Activated T-helper 2 cell treated with anti-CD3 and anti-CD28 coated beads, Interferon-gamma antibody, Interleukin-2, Interleukin-4, amounts not matched to agents 10 μg/mL and 5 μg/mL and 100 μg/mL, durations not matched to agents 14 hours and 24 hours and 36 hours (primary cell): ENCODE measurements at regions not wholly inside any gene's neighbourhood (a gene's known extent, or its start where the extent isn't known, plus 50 kb on each side); places are given as distances from the start of the nearest gene placed in this dataset.
"Not testable (repeated sequence)": the region's sequence is repeated elsewhere in the genome, so short reads cannot be mapped to it uniquely, and the experiment has no call there.

Experiments used
- DNase-seq: peaks from one replicate; pipeline ENCODE4 v3.0.0; 2021; ENCODE audit warnings: low spot score
- H3K27ac Mint-ChIP-seq: one replicate; pipeline ENCODE4 v1.8.0; 2021; ENCODE audit warnings: mixed read lengths
- H3K27me3 Mint-ChIP-seq: one replicate; pipeline ENCODE4 v1.8.0; 2021; ENCODE audit warnings: low read depth, mixed read lengths
- H3K36me3 Mint-ChIP-seq: one replicate; pipeline ENCODE4 v1.8.0; 2021; ENCODE audit warnings: low read depth, mixed read lengths
- H3K4me1 Mint-ChIP-seq: one replicate; pipeline ENCODE4 v1.8.0; 2021; ENCODE audit warnings: low read depth, mixed read lengths
- H3K4me3 Mint-ChIP-seq: one replicate; pipeline ENCODE4 v1.8.0; 2021; ENCODE audit warnings: low read depth, mild to moderate bottlenecking, moderate library complexity, mixed read lengths
- H3K9me3 Mint-ChIP-seq: one replicate; pipeline ENCODE4 v1.8.0; 2021; ENCODE audit warnings: mixed read lengths
- intact Hi-C: fragments of 100-400 bp; cut with micrococcal nuclease; formaldehyde crosslinking; loops from one replicate; pipeline ENCODE4 v1.15.1; 2023

- intact Hi-C loops = no loop called here
- H3K4me1 Mint-ChIP-seq = no peaks in the 10 kb centered on the region
- no peaks in the 10 kb centered on the region for H3K9me3 Mint-ChIP-seq
- H3K27ac Mint-ChIP-seq = no peak overlapping the region
- no peaks in the 10 kb centered on the region for H3K36me3 Mint-ChIP-seq
- H3K4me3 Mint-ChIP-seq = no peak overlapping the region
- DNase-seq = no peak
- H3K27me3 Mint-ChIP-seq = peaks cover 11% of the 10 kb centered on the region
Observed at GRCh38 chr9:27801545-27801944, 228.3 kb upstream of the C9orf72 start.

DNA sequence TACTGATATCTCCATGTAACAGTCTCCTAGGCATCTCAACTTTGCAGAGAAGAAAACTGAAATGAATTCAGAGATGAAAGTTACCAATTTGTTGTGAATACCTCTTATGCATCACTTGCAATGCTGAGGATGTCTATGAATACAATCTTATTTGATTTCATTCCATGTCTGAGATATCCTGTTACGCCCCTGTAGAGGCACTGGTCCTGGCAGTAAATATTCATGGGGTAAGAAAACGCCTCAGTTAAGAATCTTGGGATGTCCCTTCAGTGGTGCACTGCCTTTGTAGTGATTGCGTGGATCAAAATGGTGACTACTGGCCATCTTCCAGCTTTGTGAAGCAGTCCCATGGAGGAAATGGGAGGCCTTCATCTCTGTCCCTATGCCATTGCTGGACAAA, 229.1 kb upstream of the C9orf72 start:
- intact Hi-C loops = no loop called here
- Mint-ChIP-seq H3K27me3 (peaks cover 11% of the 10 kb centered on the region), H3K27ac (no peak overlapping the region), H3K4me3 (no peak overlapping the region), H3K4me1 (no peaks in the 10 kb centered on the region), H3K36me3 (no peaks in the 10 kb centered on the region), H3K9me3 (no peaks in the 10 kb centered on the region)
- DNase-seq = no peak

GRCh38 chr9:27808864-27809263, 235.6 kb upstream of the C9orf72 start:
- no peaks in the 10 kb centered on the region for H3K36me3 Mint-ChIP-seq

GRCh38 chr9:27817747-27818146, 244.5 kb upstream of the C9orf72 start:
- Mint-ChIP-seq H3K36me3 (no peaks in the 10 kb centered on the region), H3K4me3 (no peak overlapping the region), H3K4me1 (no peaks in the 10 kb centered on the region), H3K27ac (no peak overlapping the region), H3K9me3 (no peaks in the 10 kb centered on the region), H3K27me3 (peaks cover 4% of the 10 kb centered on the region)
- no peak for DNase-seq
- intact Hi-C loops = no loop called here

More at GRCh38 chr9:27808864-27809263, 235.6 kb upstream of the C9orf72 start:
- no peak for DNase-seq
- H3K27ac Mint-ChIP-seq = no peak overlapping the region
- H3K4me3 Mint-ChIP-seq = no peak overlapping the region
- no peaks in the 10 kb centered on the region for H3K9me3 Mint-ChIP-seq
- intact Hi-C loops = no loop called here
- H3K27me3 Mint-ChIP-seq = peaks cover 4% of the 10 kb centered on the region
- H3K4me1 Mint-ChIP-seq = no peaks in the 10 kb centered on the region

GRCh38 chr9:27818348-27818747, 245.1 kb upstream of the C9orf72 start:
- H3K4me1 Mint-ChIP-seq = no peaks in the 10 kb centered on the region
- peaks cover 4% of the 10 kb centered on the region for H3K27me3 Mint-ChIP-seq
- no peaks in the 10 kb centered on the region for H3K9me3 Mint-ChIP-seq
- H3K27ac Mint-ChIP-seq = no peak overlapping the region
- intact Hi-C loops = no loop called here
- no peak for DNase-seq
- H3K36me3 Mint-ChIP-seq = no peaks in the 10 kb centered on the region
- no peak overlapping the region for H3K4me3 Mint-ChIP-seq

DNA sequence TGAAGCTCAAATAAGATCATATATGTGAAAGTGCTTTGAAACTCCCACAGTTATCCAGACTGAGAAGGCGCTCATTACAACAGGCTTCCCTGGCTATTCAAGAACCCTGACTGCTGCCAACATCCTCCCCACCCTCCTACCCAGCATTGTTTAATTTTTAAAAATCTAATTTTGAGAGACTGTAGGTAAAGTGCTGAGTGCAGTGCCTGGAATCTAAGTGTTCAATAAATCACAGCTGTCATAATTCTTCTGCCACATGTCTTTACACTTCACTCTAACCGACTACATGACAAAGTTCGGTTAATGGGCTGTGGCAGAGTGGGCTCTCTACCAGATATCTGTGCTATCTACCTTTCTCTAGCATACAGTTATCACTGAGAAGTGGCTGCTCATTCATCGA, 255.6 kb upstream of the C9orf72 start:
- H3K27me3 Mint-ChIP-seq = no peaks in the 10 kb centered on the region
- no peak overlapping the region for H3K4me3 Mint-ChIP-seq
- no peak for DNase-seq
- no peaks in the 10 kb centered on the region for H3K4me1 Mint-ChIP-seq
- no peak overlapping the region for H3K27ac Mint-ChIP-seq
- no peaks in the 10 kb centered on the region for H3K9me3 Mint-ChIP-seq
- no peaks in the 10 kb centered on the region for H3K36me3 Mint-ChIP-seq
- intact Hi-C loops = no loop called here

- intact Hi-C loops = no loop called here
- H3K4me1 Mint-ChIP-seq = no peaks in the 10 kb centered on the region
- no peaks in the 10 kb centered on the region for H3K9me3 Mint-ChIP-seq
- no peaks in the 10 kb centered on the region for H3K36me3 Mint-ChIP-seq
- DNase-seq = no peak
- H3K27ac Mint-ChIP-seq = no peak overlapping the region
- H3K27me3 Mint-ChIP-seq = no peaks in the 10 kb centered on the region
- H3K4me3 Mint-ChIP-seq = no peak overlapping the region
Observed at GRCh38 chr9:27829621-27830020, 256.3 kb upstream of the C9orf72 start.

DNA sequence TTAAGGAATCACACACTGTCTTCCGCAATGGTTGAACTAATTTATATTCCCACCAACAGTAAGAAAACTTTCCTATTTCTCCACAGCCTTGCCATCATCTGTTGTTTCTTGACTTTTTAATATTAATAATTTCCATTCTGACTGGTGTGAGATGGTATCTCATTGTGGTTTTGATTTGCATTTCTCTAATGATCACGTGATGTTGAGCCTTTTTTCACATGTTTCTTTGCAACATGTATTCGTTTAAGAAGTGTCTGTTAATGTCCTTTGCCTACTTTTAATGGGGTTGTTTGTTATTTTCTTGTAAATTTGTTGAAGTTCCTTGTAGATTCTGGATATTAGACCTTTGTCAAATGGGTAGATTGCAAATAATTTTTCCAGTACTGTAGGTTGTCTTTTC, 258.8 kb upstream of the C9orf72 start:
- DNase-seq, H3K27ac Mint-ChIP-seq, H3K4me1 Mint-ChIP-seq, H3K36me3 Mint-ChIP-seq, H3K27me3 Mint-ChIP-seq, H3K4me3 Mint-ChIP-seq, H3K9me3 Mint-ChIP-seq, intact Hi-C loops: not testable (repeated sequence)

GRCh38 chr9:27835286-27835685, 262.0 kb upstream of the C9orf72 start:
- H3K27ac Mint-ChIP-seq = no peak overlapping the region
- H3K4me1 Mint-ChIP-seq = no peaks in the 10 kb centered on the region
- H3K36me3 Mint-ChIP-seq = no peaks in the 10 kb centered on the region
- no peak overlapping the region for H3K4me3 Mint-ChIP-seq
- no peaks in the 10 kb centered on the region for H3K9me3 Mint-ChIP-seq
- DNase-seq = no peak
- peaks cover 3% of the 10 kb centered on the region for H3K27me3 Mint-ChIP-seq
- intact Hi-C loops = no loop called here

DNA sequence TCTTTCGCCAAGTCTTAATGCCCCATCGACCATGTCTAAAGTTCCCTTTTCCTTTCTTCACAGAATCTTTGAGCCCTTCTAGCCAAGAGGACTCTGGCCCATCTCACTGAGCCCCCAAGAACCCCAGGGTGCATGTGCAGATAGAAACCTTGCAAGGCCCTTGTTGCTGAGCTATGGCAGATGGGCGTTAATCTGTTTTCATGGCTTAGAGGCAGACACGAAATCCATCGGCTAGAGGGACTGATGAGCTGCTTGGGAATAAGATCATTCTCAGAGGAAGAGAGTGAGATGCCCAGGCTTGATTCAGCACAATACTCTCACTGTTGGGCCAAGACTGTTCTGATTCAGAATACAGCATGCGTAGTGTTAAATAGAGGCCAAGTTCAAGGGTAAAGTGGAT, 262.5 kb upstream of the C9orf72 start:
- H3K27me3 Mint-ChIP-seq = peaks cover 3% of the 10 kb centered on the region

DNA sequence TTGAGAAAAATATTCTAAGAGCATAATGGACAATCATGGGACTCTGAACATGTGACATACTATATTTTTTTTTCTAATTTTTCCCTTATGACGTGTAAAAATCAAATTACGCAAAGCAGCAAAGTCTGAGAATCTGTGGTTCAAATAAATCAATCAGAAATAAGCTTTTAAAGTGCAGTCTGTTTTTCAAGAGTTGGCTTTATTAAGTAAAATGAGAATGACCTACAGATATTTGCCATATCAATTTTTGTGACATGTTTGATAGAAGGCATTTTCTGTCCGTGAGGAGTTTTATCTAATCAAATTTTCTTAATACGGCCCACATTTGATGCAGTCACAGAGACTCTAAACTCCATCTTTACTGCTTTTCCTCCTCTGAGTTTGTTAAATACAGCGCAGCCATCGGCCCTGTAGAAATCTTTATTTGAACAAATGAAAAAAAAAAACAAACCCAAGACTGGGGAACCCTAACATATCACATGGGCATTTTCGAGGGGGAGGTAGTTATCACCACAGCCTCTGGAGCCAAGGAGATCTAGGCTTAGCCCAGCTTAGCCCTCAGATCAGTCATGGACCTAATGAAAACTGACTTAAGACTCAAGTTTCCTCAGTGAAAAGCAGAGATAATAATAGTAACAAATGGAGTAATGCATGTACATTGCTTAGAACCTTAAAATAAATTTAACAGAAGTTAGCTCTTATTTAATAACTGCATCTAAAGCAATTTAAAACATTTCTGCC, 263.6 kb upstream of the C9orf72 start:
- peaks cover 5% of the 10 kb centered on the region for H3K27me3 Mint-ChIP-seq
- no peak overlapping the region for H3K4me3 Mint-ChIP-seq
- H3K36me3 Mint-ChIP-seq = no peaks in the 10 kb centered on the region
- no peak for DNase-seq
- H3K4me1 Mint-ChIP-seq = no peaks in the 10 kb centered on the region
- intact Hi-C loops = no loop called here
- H3K9me3 Mint-ChIP-seq = no peaks in the 10 kb centered on the region
- no peak overlapping the region for H3K27ac Mint-ChIP-seq

More for the DNA sequence above, 262.5 kb upstream of the C9orf72 start:
- H3K36me3 Mint-ChIP-seq = no peaks in the 10 kb centered on the region
- intact Hi-C loops = no loop called here
- no peak overlapping the region for H3K27ac Mint-ChIP-seq
- no peaks in the 10 kb centered on the region for H3K4me1 Mint-ChIP-seq
- no peak for DNase-seq
- H3K9me3 Mint-ChIP-seq = no peaks in the 10 kb centered on the region
- no peak overlapping the region for H3K4me3 Mint-ChIP-seq

DNA sequence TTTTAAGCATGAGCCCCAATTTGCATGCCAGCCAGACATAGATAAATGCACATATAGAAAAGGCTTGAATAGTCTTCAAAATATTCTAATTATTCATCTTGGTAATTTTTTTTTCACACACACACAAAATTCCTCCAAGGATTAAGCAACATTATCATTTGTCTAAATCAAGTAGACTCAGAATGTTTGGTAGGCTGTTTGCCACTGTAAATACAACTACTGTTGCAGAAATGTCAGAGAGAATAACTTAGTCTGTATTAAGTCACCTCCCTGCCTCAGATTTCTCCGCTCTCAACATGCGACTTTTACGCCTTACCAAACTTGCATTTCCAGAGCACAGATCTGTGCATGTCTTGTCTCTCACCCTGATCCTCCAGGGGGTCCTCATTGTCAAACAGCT, 265.6 kb upstream of the C9orf72 start:
- no peaks in the 10 kb centered on the region for H3K4me1 Mint-ChIP-seq
- intact Hi-C loops = no loop called here
- no peaks in the 10 kb centered on the region for H3K36me3 Mint-ChIP-seq
- H3K27ac Mint-ChIP-seq = no peak overlapping the region
- H3K27me3 Mint-ChIP-seq = peaks cover 5% of the 10 kb centered on the region
- H3K4me3 Mint-ChIP-seq = no peak overlapping the region
- H3K9me3 Mint-ChIP-seq = no peaks in the 10 kb centered on the region
- no peak for DNase-seq

- H3K27ac Mint-ChIP-seq, intact Hi-C loops, H3K36me3 Mint-ChIP-seq, H3K27me3 Mint-ChIP-seq, DNase-seq, H3K9me3 Mint-ChIP-seq, H3K4me3 Mint-ChIP-seq, H3K4me1 Mint-ChIP-seq: not testable (repeated sequence)
Observed at GRCh38 chr9:27839767-27840166, 266.5 kb upstream of the C9orf72 start.

DNA sequence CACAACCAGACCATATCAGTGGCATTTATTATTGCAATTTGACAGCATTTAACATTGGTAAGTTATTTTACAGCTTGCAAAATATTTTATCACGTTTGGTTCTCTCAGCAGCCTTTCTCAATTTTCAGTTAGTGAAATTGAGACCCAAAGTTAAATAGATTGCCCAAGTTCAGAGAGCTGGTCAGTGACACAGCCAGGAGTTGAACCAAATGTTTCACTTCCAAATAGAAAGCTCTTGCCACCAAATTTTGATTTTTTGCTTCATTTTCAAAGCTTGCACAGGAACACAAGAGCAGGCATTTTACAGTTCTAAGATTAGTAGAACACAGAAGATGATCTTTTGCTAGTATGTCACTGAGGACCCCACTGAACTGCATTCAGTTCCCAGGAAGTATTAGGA, 271.5 kb upstream of the C9orf72 start:
- no peak overlapping the region for H3K27ac Mint-ChIP-seq
- H3K4me1 Mint-ChIP-seq = no peaks in the 10 kb centered on the region
- peaks cover 2% of the 10 kb centered on the region for H3K27me3 Mint-ChIP-seq
- no peak for DNase-seq
- H3K4me3 Mint-ChIP-seq = no peak overlapping the region
- intact Hi-C loops = no loop called here
- no peaks in the 10 kb centered on the region for H3K9me3 Mint-ChIP-seq
- no peaks in the 10 kb centered on the region for H3K36me3 Mint-ChIP-seq
